ENCODE measurements at regions not wholly inside any gene's neighbourhood (a gene's known extent, or its start where the extent isn't known, plus 50 kb on each side); places are given as distances from the start of the nearest gene placed in this dataset.
A peak's percentile ranks its signal among the peaks of the same experiment; 100 is the strongest.

DNA sequence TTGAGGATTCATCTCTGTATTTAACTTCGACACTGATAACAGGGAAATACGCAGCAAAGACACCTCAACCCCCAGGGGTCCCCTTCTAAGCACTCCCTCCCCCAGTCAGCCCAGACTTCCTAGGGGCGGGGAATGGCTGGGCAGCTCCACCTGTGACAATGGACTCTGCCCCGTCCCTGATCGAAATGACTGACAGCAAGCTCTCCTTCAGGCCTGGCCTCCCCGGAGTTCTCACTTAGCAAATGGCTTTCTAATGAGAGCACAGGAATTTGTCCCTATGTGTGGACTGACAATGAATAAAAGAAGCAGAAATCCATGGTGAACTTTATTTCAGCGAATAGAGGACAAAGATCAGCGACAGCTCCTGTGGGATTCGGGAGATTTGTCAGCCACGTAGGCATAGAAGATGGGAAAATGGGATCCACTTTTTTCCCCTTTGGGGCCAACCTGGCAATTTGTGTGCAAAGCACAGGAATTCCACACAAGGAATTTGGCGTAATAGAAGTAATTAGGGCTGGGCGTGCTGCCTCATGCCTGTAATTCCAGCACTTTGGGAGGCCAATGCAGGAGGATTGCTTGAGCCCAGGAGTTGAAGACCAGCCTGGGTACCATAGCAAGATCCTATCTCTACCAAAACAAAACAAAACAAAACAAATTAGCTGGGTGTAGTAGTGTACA lies 63.8 kb downstream of the TNFAIP2 start:
- POLR2A ChIA-PET (ENCODE audit: partially characterized antibody) = no interaction called here
- Mint-ChIP-seq H3K27ac (no peak overlapping the region), H3K27me3 (peaks cover 36 to 48% of the 10 kb centered on the region in 2 donors), H3K4me1 (peaks cover 5 to 11% (median 10%) of the 10 kb centered on the region in 4 donors), H3K9me3 (no peaks in the 10 kb centered on the region), H3K4me3 (peak overlapping the region in 1 of 8 donors; percentile 7), H3K36me3 (no peaks in the 10 kb centered on the region)
- intact Hi-C loops (cut with micrococcal nuclease) = no loop called here
- Histone ChIP-seq H3K36me3 (ENCODE audit: insufficient read depth, low read length) (no peaks in the 10 kb centered on the region), H3K4me3 (ENCODE audit: low read length in 2 of 2) (no peak overlapping the region), H3K27me3 (ENCODE audit: insufficient read depth, low read length) (no peaks in the 10 kb centered on the region), H3K27ac (ENCODE audit: low read depth, low read length) (no peak overlapping the region), H3K4me1 (ENCODE audit: insufficient read depth, low read length) (no peaks in the 10 kb centered on the region), H3K9me3 (ENCODE audit: control insufficient read depth in 1 of 2, low read length in 2 of 2) (no peaks in the 10 kb centered on the region)
- DNase-seq = no peak
- CTCF ChIA-PET (ENCODE audit: partially characterized antibody) = interaction anchor here (0.8 to 1.1 kb wide), 2 partner anchors 16 to 82 kb away, joined by 3 to 4 read pairs; no protein-coding TSS in a partner anchor

DNA sequence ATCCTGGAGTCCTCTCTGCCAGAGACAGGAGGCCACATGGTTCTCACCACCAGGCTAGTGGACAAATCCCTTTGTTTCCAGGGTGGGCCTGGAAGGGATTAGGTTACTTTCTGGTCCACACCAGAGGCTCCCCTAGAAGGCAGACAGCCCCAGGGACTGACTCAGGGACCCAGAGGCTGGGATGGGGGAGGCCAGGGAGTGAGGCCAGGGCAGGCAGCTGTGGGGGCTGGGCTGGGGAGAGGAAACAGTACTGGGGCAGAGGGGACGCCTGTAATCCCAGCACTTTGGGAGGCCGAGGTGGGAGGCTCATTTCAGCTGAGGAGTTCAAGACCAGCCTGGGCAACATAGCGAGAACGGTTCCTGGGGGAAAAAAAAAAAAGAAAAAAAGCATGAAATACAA lies 64.7 kb downstream of the TNFAIP2 start:
- ChIA-PET POLR2A (ENCODE audit: partially characterized antibody) (no interaction called here), CTCF (ENCODE audit: partially characterized antibody) (interaction anchor here (1.1 kb wide), 1 partner anchor 83 kb away, joined by 4 read pairs; no protein-coding TSS in a partner anchor)
- Mint-ChIP-seq H3K4me3 (peak overlapping the region in 1 of 8 donors; percentile 56), H3K36me3 (no peaks in the 10 kb centered on the region), H3K4me1 (peaks cover 6 to 11% (median 10%) of the 10 kb centered on the region in 4 donors), H3K9me3 (peaks cover 0 to 3% (median 0%) of the 10 kb centered on the region in 8 donors), H3K27ac (no peak overlapping the region), H3K27me3 (peaks cover 33 to 48% of the 10 kb centered on the region in 2 donors)
- Histone ChIP-seq H3K4me3 (ENCODE audit: low read length in 2 of 2) (no peak overlapping the region), H3K27ac (ENCODE audit: low read depth, low read length) (no peak overlapping the region), H3K4me1 (ENCODE audit: insufficient read depth, low read length) (no peaks in the 10 kb centered on the region), H3K36me3 (ENCODE audit: insufficient read depth, low read length) (no peaks in the 10 kb centered on the region), H3K27me3 (ENCODE audit: insufficient read depth, low read length) (no peaks in the 10 kb centered on the region), H3K9me3 (ENCODE audit: control insufficient read depth in 1 of 2, low read length in 2 of 2) (no peaks in the 10 kb centered on the region)
- intact Hi-C loops (cut with micrococcal nuclease) = no loop called here
- DNase-seq = no peak

DNA sequence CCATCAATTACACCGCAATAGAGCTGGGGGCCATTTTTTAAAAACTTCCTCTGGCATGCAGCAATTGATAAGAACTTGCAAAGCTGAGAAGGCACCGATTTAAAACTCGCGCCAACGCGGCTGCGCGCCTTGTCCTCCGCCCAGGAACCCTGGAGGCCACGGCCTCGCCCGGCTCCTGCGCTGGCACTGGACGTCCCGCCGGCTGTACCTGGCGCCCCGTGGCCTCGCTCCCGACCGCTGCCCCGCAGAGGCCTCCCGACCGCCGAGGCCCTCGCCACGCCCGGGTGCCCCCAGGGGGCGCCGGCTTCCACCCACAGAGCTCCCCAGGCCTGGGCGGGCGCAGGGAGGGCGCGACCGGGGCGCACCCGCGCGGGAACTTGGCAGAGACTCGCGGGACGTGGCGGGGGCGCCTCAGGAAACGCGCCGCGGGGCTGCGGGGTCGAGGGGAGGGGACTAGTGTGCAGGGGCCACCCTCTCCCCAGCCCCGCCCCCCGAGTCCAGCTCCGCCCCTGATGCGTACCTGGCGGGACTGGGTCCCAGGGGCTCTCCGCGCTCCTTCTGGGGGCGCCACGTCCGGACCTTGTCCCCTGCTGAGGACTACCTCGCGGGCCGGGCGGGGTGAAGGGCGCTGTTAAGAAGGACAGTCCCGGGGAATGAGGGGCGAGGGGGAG lies 65.7 kb downstream of the TNFAIP2 start:
- Histone ChIP-seq H3K9me3 (ENCODE audit: control insufficient read depth in 1 of 2, low read length in 2 of 2) (no peaks in the 10 kb centered on the region), H3K27ac (ENCODE audit: low read depth, low read length) (no peak overlapping the region), H3K4me3 (ENCODE audit: low read length in 2 of 2) (no peak overlapping the region), H3K4me1 (ENCODE audit: insufficient read depth, low read length) (no peaks in the 10 kb centered on the region), H3K27me3 (ENCODE audit: insufficient read depth, low read length) (no peaks in the 10 kb centered on the region), H3K36me3 (ENCODE audit: insufficient read depth, low read length) (no peaks in the 10 kb centered on the region)
- Mint-ChIP-seq H3K36me3 (no peaks in the 10 kb centered on the region), H3K27me3 (peaks cover 33 to 46% of the 10 kb centered on the region in 2 donors), H3K9me3 (peaks cover 0 to 3% (median 0%) of the 10 kb centered on the region in 8 donors), H3K4me1 (peaks cover 6 to 11% (median 10%) of the 10 kb centered on the region in 4 donors), H3K27ac (no peak overlapping the region), H3K4me3 (peak overlapping the region in 7 of 8 donors; percentile 11 to 57 (median 47))
- intact Hi-C loops (cut with micrococcal nuclease) = no loop called here
- DNase-seq = peak in 3 of 5 donors; percentile 4 to 38 (median 22)
- ChIA-PET CTCF (ENCODE audit: partially characterized antibody) (interaction anchor here (0.9 to 1.2 kb wide), 2 partner anchors 9 to 84 kb away, joined by 3 to 4 read pairs; no protein-coding TSS in a partner anchor), POLR2A (ENCODE audit: partially characterized antibody) (no interaction called here)

DNA sequence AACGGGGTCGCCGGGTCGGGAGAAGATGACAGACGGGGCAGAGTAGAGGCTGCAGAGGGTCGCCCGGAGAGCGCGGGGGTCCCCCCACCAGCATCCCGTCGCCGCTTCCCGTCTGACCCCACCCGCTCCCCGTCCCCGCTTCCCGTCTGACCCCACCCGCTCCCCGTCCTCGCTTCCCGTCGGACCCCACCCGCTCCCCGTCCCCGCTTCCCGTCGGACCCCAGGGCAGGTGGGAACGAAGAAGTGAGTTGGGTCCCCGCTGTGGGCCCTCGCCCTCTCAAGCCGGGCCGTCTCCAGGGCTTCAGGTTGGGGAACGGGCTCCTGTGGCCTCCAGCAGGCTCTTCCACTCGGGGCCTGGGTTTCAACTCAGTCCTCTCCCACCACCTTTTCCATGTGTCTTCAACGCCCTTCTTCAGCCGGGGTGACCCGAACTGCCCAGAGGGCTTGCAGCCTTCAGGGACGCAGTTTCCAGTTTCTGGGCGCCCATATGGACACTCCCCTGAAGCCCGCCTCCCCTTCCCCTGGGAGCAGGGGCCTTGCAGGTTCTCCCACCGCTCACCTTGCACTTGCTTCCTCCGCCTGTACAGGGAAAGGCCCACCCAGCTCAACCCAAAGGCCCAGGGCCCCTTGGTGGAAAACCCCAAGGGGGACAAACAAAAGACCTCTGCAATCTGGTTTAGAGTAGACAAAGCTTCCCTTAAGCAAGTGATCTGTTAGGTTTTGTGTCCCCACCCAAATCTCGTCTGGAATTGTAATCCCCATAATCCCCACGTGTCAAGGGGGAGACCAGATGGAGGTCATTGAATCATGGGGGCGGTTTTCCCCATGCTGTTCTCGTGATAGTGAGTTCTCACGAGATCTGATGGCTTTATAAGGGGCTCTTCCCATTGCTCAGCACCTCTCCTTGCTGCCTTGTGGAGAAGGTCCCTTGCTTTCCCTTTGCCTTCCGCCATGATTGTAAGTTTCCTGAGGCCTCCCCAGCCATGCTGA lies 66.5 kb downstream of the TNFAIP2 start:
- Mint-ChIP-seq H3K27ac (no peak overlapping the region), H3K4me1 (peaks cover 6 to 11% (median 10%) of the 10 kb centered on the region in 4 donors), H3K9me3 (peaks cover 0 to 3% (median 0%) of the 10 kb centered on the region in 8 donors), H3K27me3 (peaks cover 30 to 45% of the 10 kb centered on the region in 2 donors), H3K4me3 (peak overlapping the region; percentile 15 to 76 (median 60)), H3K36me3 (no peaks in the 10 kb centered on the region)
- no peak overlapping the region for H3K4me3 ChIP-seq (ENCODE audit: low read length in 2 of 2)
- no peak for DNase-seq
- intact Hi-C loops (cut with micrococcal nuclease) = no loop called here
- POLR2A ChIA-PET (ENCODE audit: partially characterized antibody) = no interaction called here
- H3K27me3 ChIP-seq (ENCODE audit: insufficient read depth, low read length) = no peaks in the 10 kb centered on the region
- no peaks in the 10 kb centered on the region for H3K36me3 ChIP-seq (ENCODE audit: insufficient read depth, low read length)
- H3K4me1 ChIP-seq (ENCODE audit: insufficient read depth, low read length) = no peaks in the 10 kb centered on the region
- H3K27ac ChIP-seq (ENCODE audit: low read depth, low read length) = no peak overlapping the region
- CTCF ChIA-PET (ENCODE audit: partially characterized antibody) = interaction anchor here (0.9 to 1.2 kb wide), 2 partner anchors 8 to 85 kb away, joined by 3 to 4 read pairs; no protein-coding TSS in a partner anchor
- H3K9me3 ChIP-seq (ENCODE audit: control insufficient read depth in 1 of 2, low read length in 2 of 2) = no peaks in the 10 kb centered on the region

DNA sequence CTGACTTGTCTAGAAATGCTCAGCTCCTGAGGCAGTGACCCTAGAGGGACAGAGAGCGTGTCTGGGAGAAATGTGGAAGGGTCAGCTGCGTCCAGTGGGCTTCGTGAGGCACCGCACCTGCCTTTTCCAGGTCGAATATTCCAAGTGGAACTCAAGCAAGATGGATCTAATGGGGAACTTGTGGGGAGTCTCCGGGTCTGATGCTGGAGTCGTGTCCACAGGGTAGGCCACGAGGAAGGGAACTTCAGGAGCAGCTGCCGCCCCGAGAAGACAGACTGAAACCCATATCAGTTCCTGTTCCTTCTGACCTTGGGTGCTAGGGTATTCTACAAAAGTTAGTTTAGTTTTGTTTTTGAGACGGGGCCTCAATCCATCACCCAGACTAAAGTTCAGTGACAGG lies 67.5 kb downstream of the TNFAIP2 start:
- H3K27ac ChIP-seq (ENCODE audit: low read depth, low read length) = no peak overlapping the region
- H3K9me3 ChIP-seq (ENCODE audit: control insufficient read depth in 1 of 2, low read length in 2 of 2) = no peaks in the 10 kb centered on the region
- Mint-ChIP-seq H3K4me1 (peaks cover 6 to 11% (median 10%) of the 10 kb centered on the region in 4 donors), H3K9me3 (peaks cover 0 to 3% (median 0%) of the 10 kb centered on the region in 8 donors), H3K36me3 (no peaks in the 10 kb centered on the region), H3K4me3 (no peak overlapping the region), H3K27ac (no peak overlapping the region), H3K27me3 (peaks cover 29 to 40% of the 10 kb centered on the region in 2 donors)
- ChIA-PET POLR2A (ENCODE audit: partially characterized antibody) (no interaction called here), CTCF (ENCODE audit: partially characterized antibody) (no interaction called here)
- H3K27me3 ChIP-seq (ENCODE audit: insufficient read depth, low read length) = no peaks in the 10 kb centered on the region
- no peaks in the 10 kb centered on the region for H3K4me1 ChIP-seq (ENCODE audit: insufficient read depth, low read length)
- no peaks in the 10 kb centered on the region for H3K36me3 ChIP-seq (ENCODE audit: insufficient read depth, low read length)
- intact Hi-C loops (cut with micrococcal nuclease) = no loop called here
- no peak overlapping the region for H3K4me3 ChIP-seq (ENCODE audit: low read length in 2 of 2)
- DNase-seq = no peak

DNA sequence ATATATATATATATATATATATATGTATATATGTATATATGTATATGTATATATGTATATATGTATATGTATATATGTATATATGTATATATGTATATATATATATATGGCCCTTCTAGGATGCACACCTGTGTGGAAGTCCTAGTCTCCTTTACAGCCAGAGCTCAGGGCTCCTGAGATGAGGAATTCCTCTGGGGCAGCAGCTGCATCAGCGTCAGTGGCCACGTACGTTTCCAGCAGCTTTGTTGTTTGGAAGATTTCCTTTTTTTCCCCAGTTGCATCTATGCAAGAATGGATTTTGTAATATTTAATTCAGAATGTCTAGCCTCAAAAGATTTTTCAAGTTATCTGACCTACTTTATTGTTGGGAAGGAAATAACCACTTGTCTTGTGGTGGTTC lies 68.6 kb downstream of the TNFAIP2 start:
- Mint-ChIP-seq H3K4me1 (peaks cover 6 to 11% (median 10%) of the 10 kb centered on the region in 4 donors), H3K36me3 (no peaks in the 10 kb centered on the region), H3K4me3 (no peak overlapping the region), H3K27ac (no peak overlapping the region), H3K9me3 (peaks cover 0 to 3% (median 0%) of the 10 kb centered on the region in 8 donors), H3K27me3 (peaks cover 26 to 39% of the 10 kb centered on the region in 2 donors)
- DNase-seq = no peak
- Histone ChIP-seq H3K4me3 (ENCODE audit: low read length in 2 of 2) (no peak overlapping the region), H3K4me1 (ENCODE audit: insufficient read depth, low read length) (no peaks in the 10 kb centered on the region), H3K36me3 (ENCODE audit: insufficient read depth, low read length) (no peaks in the 10 kb centered on the region), H3K27ac (ENCODE audit: low read depth, low read length) (no peak overlapping the region), H3K27me3 (ENCODE audit: insufficient read depth, low read length) (no peaks in the 10 kb centered on the region), H3K9me3 (ENCODE audit: control insufficient read depth in 1 of 2, low read length in 2 of 2) (no peaks in the 10 kb centered on the region)
- intact Hi-C loops (cut with micrococcal nuclease) = no loop called here
- ChIA-PET POLR2A (ENCODE audit: partially characterized antibody) (no interaction called here), CTCF (ENCODE audit: partially characterized antibody) (no interaction called here)

All from CD4-positive, alpha-beta memory T cell (primary cell).